ENCODE measurements at regions not wholly inside any gene's neighbourhood (a gene's known extent, or its start where the extent isn't known, plus 50 kb on each side); places are given as distances from the start of the nearest gene placed in this dataset.

- H3K4me1 Mint-ChIP-seq, result no peaks in the 10 kb centered on the region
- H3K4me3 Mint-ChIP-seq, result no peak overlapping the region
- no peaks in the 10 kb centered on the region for H3K36me3 Mint-ChIP-seq (ENCODE audit: low read depth)
- no peak overlapping the region for H3K27ac Mint-ChIP-seq
- Histone ChIP-seq H3K27me3 (ENCODE audit: control insufficient read depth, insufficient read depth, low read length, poor library complexity, severe bottlenecking) (no peaks in the 10 kb centered on the region), H3K4me3 (ENCODE audit: low read length) (no peak overlapping the region), H3K36me3 (ENCODE audit: control insufficient read depth, insufficient read depth, low read length) (no peaks in the 10 kb centered on the region), H3K9me3 (ENCODE audit: control insufficient read depth, low read length) (no peaks in the 10 kb centered on the region), H3K27ac (ENCODE audit: low read depth, low read length) (no peak overlapping the region), H3K9ac (ENCODE audit: extremely low read depth, low read length, poor library complexity, severe bottlenecking) (no peak overlapping the region), H3K4me1 (ENCODE audit: control insufficient read depth, insufficient read depth, low read length) (no peaks in the 10 kb centered on the region)
- no peaks in the 10 kb centered on the region for H3K27me3 Mint-ChIP-seq (ENCODE audit: insufficient read depth)
- TF ChIP-seq CTCF (conservative IDR thresholded peaks at IDR 0.05), result peak; percentile 46
- WGBS, 2 experiments (ENCODE audit: insufficient coverage in 1 of 2, insufficient read length in 1 of 2), result 91 to 96% methylated on average over 10 of the region's 10 CpGs
- no peaks in the 10 kb centered on the region for H3K9me3 Mint-ChIP-seq
- DNase-seq, result no peak
Measured at GRCh38 chr3:40971191-40972168, 227.8 kb upstream of the CTNNB1 start.

GRCh38 chr3:40972350-40972749, 227.0 kb upstream of the CTNNB1 start:
- no peak for DNase-seq
- H3K9ac ChIP-seq (ENCODE audit: extremely low read depth, low read length, poor library complexity, severe bottlenecking), result no peak overlapping the region
- no peak overlapping the region for H3K27ac Mint-ChIP-seq
- no peaks in the 10 kb centered on the region for H3K4me1 ChIP-seq (ENCODE audit: control insufficient read depth, insufficient read depth, low read length)
- no peaks in the 10 kb centered on the region for H3K36me3 Mint-ChIP-seq (ENCODE audit: low read depth)
- H3K9me3 ChIP-seq (ENCODE audit: control insufficient read depth, low read length), result no peaks in the 10 kb centered on the region
- H3K4me3 Mint-ChIP-seq, result no peak overlapping the region
- no peaks in the 10 kb centered on the region for H3K36me3 ChIP-seq (ENCODE audit: control insufficient read depth, insufficient read depth, low read length)
- H3K27me3 Mint-ChIP-seq (ENCODE audit: insufficient read depth), result no peaks in the 10 kb centered on the region
- TF ChIP-seq CTCF (conservative IDR thresholded peaks at IDR 0.05), result no peak
- no peak overlapping the region for H3K4me3 ChIP-seq (ENCODE audit: low read length)
- H3K27ac ChIP-seq (ENCODE audit: low read depth, low read length), result no peak overlapping the region
- no peaks in the 10 kb centered on the region for H3K9me3 Mint-ChIP-seq
- H3K27me3 ChIP-seq (ENCODE audit: control insufficient read depth, insufficient read depth, low read length, poor library complexity, severe bottlenecking), result no peaks in the 10 kb centered on the region
- H3K4me1 Mint-ChIP-seq, result no peaks in the 10 kb centered on the region
- 91 to 95% methylated on average over 4 of the region's 4 CpGs for WGBS, 2 experiments (ENCODE audit: insufficient coverage in 1 of 2, insufficient read length in 1 of 2)

GRCh38 chr3:40973141-40973540, 226.2 kb upstream of the CTNNB1 start:
- H3K4me3 Mint-ChIP-seq, result no peak overlapping the region
- DNase-seq, result no peak
- Histone ChIP-seq H3K27me3 (ENCODE audit: control insufficient read depth, insufficient read depth, low read length, poor library complexity, severe bottlenecking) (no peaks in the 10 kb centered on the region), H3K9me3 (ENCODE audit: control insufficient read depth, low read length) (no peaks in the 10 kb centered on the region), H3K9ac (ENCODE audit: extremely low read depth, low read length, poor library complexity, severe bottlenecking) (no peak overlapping the region), H3K4me1 (ENCODE audit: control insufficient read depth, insufficient read depth, low read length) (no peaks in the 10 kb centered on the region), H3K4me3 (ENCODE audit: low read length) (no peak overlapping the region), H3K36me3 (ENCODE audit: control insufficient read depth, insufficient read depth, low read length) (no peaks in the 10 kb centered on the region), H3K27ac (ENCODE audit: low read depth, low read length) (no peak overlapping the region)
- WGBS, 2 experiments (ENCODE audit: insufficient coverage in 1 of 2, insufficient read length in 1 of 2), result 91 to 100% methylated on average over 1 to 2 of the region's 2 CpGs
- no peaks in the 10 kb centered on the region for H3K4me1 Mint-ChIP-seq
- H3K9me3 Mint-ChIP-seq, result no peaks in the 10 kb centered on the region
- no peaks in the 10 kb centered on the region for H3K36me3 Mint-ChIP-seq (ENCODE audit: low read depth)
- H3K27me3 Mint-ChIP-seq (ENCODE audit: insufficient read depth), result no peaks in the 10 kb centered on the region
- TF ChIP-seq CTCF (conservative IDR thresholded peaks at IDR 0.05), result no peak
- H3K27ac Mint-ChIP-seq, result no peak overlapping the region

Data from endodermal cell (in vitro differentiated cells).